GM12892 (cell line): ENCODE measurements at regions not wholly inside any gene's neighbourhood (a gene's known extent, or its start where the extent isn't known, plus 50 kb on each side); places are given as distances from the start of the nearest gene placed in this dataset.

ENCODE experiments used
- POLR2A ChIP-seq: IDR thresholded peaks from 2 replicates; pipeline ENCODE4 v1.6.1; 2011; ENCODE audit warnings: low read depth, low read length, control low read depth
- POLR2AphosphoS5 ChIP-seq: IDR thresholded peaks from 2 replicates; pipeline ENCODE4 v1.6.1; 2011; ENCODE audit warnings: low read depth, low read length, control low read depth
- TAF1 ChIP-seq: IDR thresholded peaks from 2 replicates; pipeline ENCODE4 v1.6.1; 2011; ENCODE audit warnings: low read depth, mild to moderate bottlenecking, control low read depth, low read length, borderline replicate concordance

GRCh38 chr4:164197556-164197955 is 556.4 kb upstream of the SMIM31 start:
- TF ChIP-seq TAF1 (no peak), POLR2A (no peak), POLR2AphosphoS5 (no peak)
